SJSA1 (cell line): ENCODE measurements at regions not wholly inside any gene's neighbourhood (a gene's known extent, or its start where the extent isn't known, plus 50 kb on each side); places are given as distances from the start of the nearest gene placed in this dataset.
A peak's percentile ranks its signal among the peaks of the same experiment; 100 is the strongest.

Experiments
- DNase-seq, 2 experiments: peaks; one replicate each; pipeline ENCODE4 v3.0.0-alpha.2; 2015 to 2020; ENCODE audit warnings: low spot score in 2 of 2, low read depth in 1 of 2
- H3K27ac ChIP-seq: fragments of 250-450 bp; sonication (Bioruptor Pico); 2 replicates; pipeline ENCODE4 v1.5.1; 2020; ENCODE audit warnings: mild to moderate bottlenecking, moderate library complexity
- H3K27me3 ChIP-seq: fragments of 250-450 bp; sonication (Bioruptor Pico); replicated peaks from 2 replicates; pipeline ENCODE4 v1.5.1; 2020; ENCODE audit warnings: mild to moderate bottlenecking, moderate library complexity
- H3K36me3 ChIP-seq: fragments of 250-450 bp; sonication (Bioruptor Pico); 2 replicates; pipeline ENCODE4 v1.5.1; 2020; ENCODE audit warnings: mild to moderate bottlenecking
- H3K4me1 ChIP-seq: fragments of 250-450 bp; sonication (Bioruptor Pico); replicated peaks from 2 replicates; pipeline ENCODE4 v1.6.1; 2021; ENCODE audit warnings: mild to moderate bottlenecking
- H3K4me3 ChIP-seq: fragments of 250-450 bp; sonication (Bioruptor Pico); 2 replicates; pipeline ENCODE4 v1.5.1; 2020; ENCODE audit warnings: mild to moderate bottlenecking
- H3K9me3 ChIP-seq: fragments of 250-450 bp; sonication (Bioruptor Pico); replicated peaks from 2 replicates; pipeline ENCODE4 v1.5.1; 2020; ENCODE audit warnings: mild to moderate bottlenecking

DNA sequence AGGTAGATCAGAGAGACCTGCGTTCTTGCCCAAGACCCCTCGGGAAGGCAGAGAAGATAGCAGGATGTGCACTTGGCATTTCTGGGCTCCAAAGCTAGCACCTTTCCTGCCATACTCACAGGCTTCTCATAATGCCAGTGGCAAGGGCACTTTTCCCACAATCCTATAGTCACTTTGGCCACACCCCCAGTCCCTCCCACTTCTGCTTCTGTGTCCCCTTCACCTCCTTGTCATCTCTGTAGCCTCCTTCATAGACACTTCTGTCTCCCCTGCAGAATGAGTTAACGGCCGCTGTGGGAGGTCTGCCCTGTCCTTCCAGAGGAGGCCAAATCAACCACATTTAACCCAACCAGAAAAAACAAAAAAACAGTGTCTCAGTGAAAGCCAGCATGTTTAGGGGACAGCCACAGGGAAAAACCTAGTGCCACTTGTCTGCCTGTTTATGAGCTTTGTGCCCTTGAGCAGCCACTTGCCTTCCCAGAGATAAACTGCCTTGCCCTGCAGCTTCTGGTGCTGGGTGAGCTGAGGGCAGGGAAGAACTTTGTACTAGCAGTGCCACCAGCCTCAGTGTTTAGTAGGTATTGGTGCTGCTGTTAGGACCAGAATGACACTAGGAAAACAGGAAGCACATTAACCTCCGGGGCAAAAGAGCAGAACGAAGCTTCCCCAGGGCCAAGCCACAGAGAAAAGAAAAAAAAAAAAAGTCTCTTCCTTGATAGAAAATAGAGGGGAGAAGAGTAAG lies 193.0 kb upstream of the PWP1 start:
- Histone ChIP-seq H3K4me1 (peaks cover 18% of the 10 kb centered on the region), H3K36me3 (peaks cover 6% of the 10 kb centered on the region; the same call in 1 of the 2 replicates), H3K9me3 (peaks cover 23% of the 10 kb centered on the region), H3K4me3 (no peak overlapping the region), H3K27ac (no peak overlapping the region), H3K27me3 (no peaks in the 10 kb centered on the region)
- peak; percentile 76 to 97 for DNase-seq

DNA sequence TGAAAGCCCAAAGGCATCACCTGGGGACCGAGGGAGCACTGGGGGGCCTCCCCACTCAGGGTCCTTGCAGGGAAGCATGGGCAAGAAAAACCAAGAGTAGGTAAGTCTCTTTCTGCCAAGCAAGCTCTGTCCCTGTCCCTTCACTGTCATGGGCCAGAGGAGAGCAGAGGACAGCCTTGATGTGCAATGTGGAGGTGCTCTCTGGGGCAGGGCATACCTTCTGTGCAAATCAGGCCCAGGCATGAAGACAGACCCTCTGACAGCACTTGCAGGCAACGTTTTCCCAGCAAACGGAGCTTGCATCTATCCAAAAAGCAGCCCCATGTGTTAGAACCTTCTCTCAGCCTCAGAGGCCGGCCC lies 192.5 kb upstream of the PWP1 start:
- H3K4me1 ChIP-seq = peaks cover 18% of the 10 kb centered on the region
- DNase-seq = no peak
- peaks cover 6% of the 10 kb centered on the region; the same call in 1 of the 2 replicates for H3K36me3 ChIP-seq
- H3K27me3 ChIP-seq = no peaks in the 10 kb centered on the region
- H3K27ac ChIP-seq = no peak overlapping the region
- H3K9me3 ChIP-seq = peaks cover 26% of the 10 kb centered on the region
- no peak overlapping the region for H3K4me3 ChIP-seq

DNA sequence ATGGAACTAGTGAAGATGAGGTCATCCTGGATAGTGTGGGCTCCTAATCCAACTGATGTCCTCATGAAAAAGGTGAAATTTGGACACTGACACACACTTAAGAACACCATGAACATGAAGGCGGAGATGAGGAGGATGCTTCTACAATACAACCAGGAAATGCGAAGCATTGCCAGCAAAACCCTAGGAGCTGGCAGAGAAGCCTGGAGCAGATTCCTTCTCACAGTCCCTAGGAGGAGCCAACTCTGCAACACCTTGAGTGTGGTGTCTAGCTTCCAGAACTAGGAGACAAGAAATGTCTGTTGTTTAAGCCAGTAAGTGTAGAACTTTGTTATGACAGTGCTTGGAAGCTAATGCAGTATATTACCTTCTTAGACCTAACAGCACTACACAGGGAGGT lies 191.9 kb upstream of the PWP1 start:
- H3K9me3 ChIP-seq = peaks cover 31% of the 10 kb centered on the region
- peaks cover 18% of the 10 kb centered on the region for H3K4me1 ChIP-seq
- H3K4me3 ChIP-seq = no peak overlapping the region
- no peak overlapping the region for H3K27ac ChIP-seq
- peaks cover 6% of the 10 kb centered on the region; the same call in 1 of the 2 replicates for H3K36me3 ChIP-seq
- peak in 1 of 2 experiments; percentile 75 for DNase-seq
- H3K27me3 ChIP-seq = no peaks in the 10 kb centered on the region; the same call in 1 of the 2 replicates

DNA sequence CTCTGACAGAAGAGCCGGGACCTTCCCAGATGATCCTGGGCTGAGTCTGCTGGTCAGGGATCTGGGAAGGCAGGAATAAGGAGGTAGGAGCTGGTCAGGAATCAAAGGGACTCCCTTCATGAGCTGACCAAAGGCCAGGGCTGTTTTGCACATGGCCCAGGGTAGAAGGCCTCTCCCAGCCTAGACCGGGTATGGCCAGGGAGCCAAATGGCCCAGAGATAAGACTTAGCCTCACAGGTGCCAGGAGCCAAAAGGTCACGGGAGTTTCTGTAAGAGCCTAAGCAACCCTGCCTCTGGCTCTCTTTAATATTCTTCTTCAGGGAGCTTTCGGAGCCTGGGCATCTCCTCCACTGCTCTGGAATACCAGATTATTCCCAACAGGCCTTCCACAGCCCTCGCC lies 191.3 kb upstream of the PWP1 start:
- H3K9me3 ChIP-seq = peaks cover 32% of the 10 kb centered on the region
- peaks cover 4% of the 10 kb centered on the region; the same call in 1 of the 2 replicates for H3K27me3 ChIP-seq
- H3K4me1 ChIP-seq = peaks cover 18% of the 10 kb centered on the region
- H3K27ac ChIP-seq = no peak overlapping the region
- H3K4me3 ChIP-seq = no peak overlapping the region
- H3K36me3 ChIP-seq = peaks cover 6% of the 10 kb centered on the region; the same call in 1 of the 2 replicates
- no peak for DNase-seq

DNA sequence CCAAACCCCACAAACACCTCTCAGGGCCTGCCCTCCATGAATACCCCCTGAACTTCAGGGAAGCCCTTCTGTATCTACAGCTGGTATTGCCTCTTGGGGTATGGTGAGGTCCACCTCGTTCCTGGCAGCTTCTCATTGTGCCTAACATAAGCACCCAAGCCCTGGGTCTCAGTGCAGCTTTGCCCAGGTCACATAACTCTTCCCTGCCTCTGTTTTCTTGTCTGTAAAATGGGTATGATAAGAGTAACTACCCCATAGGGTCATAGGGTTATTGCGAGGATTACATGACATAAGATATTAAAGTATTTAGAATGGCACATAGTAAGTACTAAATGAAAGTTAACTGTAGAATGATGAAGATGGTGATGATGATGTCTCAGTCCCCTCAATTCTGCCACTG lies 190.0 kb upstream of the PWP1 start:
- H3K36me3 ChIP-seq = peaks cover 6% of the 10 kb centered on the region; the same call in 1 of the 2 replicates
- no peak overlapping the region for H3K4me3 ChIP-seq
- H3K27ac ChIP-seq = no peak overlapping the region
- DNase-seq = peak in 1 of 2 experiments; percentile 76
- H3K27me3 ChIP-seq = peaks cover 4% of the 10 kb centered on the region; the same call in 1 of the 2 replicates
- H3K9me3 ChIP-seq = peaks cover 32% of the 10 kb centered on the region
- H3K4me1 ChIP-seq = peaks cover 18% of the 10 kb centered on the region

DNA sequence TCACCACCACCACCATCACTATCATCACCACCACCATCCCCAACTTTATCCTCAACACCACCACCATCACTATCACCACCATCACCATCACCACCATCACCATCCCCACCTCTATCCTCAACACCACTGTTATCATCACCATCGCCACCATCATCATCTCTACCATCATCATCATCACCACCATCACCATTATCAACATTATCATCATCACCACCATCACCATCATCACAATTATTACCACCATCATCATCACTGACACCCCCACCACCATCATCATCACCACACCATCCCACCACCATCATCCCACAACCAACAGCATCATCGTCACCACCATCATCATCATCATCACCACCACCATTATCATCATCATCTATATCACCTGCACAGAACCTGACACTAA lies 188.4 kb upstream of the PWP1 start:
- Histone ChIP-seq H3K4me1 (peaks cover 14% of the 10 kb centered on the region), H3K36me3 (peaks cover 6% of the 10 kb centered on the region; the same call in 1 of the 2 replicates), H3K27me3 (peaks cover 8% of the 10 kb centered on the region), H3K4me3 (no peak overlapping the region), H3K9me3 (peaks cover 35% of the 10 kb centered on the region), H3K27ac (no peak overlapping the region)
- DNase-seq = peak in 1 of 2 experiments; percentile 74

DNA sequence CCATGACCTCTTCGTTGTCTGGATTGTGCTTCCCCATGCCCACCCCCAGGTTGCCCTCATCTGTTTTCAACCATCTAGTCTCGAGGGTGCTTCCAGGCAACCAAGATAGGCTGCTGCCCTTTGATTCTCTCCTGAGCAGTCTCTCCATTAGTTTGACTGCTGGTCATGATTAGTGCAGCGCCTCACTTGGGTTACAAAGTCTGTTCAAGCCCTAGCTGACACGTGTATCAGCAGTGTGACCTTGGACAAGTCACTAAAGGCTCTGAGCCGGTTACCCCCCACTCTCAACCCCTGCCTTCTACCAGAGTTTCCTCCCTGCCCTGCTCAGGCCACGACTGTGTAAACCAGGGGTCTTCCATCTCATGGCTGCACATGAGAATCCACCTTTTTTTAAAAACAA lies 185.3 kb upstream of the PWP1 start:
- Histone ChIP-seq H3K4me1 (no peaks in the 10 kb centered on the region), H3K27me3 (peaks cover 8% of the 10 kb centered on the region), H3K36me3 (peaks cover 4% of the 10 kb centered on the region; the same call in 1 of the 2 replicates), H3K9me3 (peaks cover 30% of the 10 kb centered on the region), H3K27ac (no peak overlapping the region), H3K4me3 (no peak overlapping the region)
- DNase-seq = peak in 1 of 2 experiments; percentile 90

DNA sequence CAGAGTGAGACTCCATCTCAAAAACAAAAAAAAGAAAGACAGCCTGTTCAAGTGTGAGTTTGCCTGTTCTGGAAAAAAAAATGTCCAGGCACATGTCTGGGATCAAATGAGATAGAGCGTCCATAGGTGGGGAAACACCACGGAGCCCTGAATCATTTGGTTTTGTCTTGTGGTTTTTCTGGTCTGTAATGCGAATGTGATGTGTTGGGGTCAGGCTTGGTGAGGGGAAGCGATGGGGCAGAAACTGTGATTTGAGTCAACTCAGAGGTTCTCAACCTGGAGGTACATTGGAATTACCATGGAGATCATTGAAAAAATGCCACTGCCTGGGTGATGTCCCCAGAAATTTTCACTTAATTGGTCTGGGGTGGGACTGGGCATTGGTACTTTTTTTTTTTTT lies 183.9 kb upstream of the PWP1 start:
- Histone ChIP-seq H3K27ac (no peak overlapping the region), H3K36me3 (peaks cover 4% of the 10 kb centered on the region; the same call in 1 of the 2 replicates), H3K4me3 (no peak overlapping the region), H3K9me3 (peaks cover 20% of the 10 kb centered on the region), H3K4me1 (no peaks in the 10 kb centered on the region), H3K27me3 (peaks cover 8% of the 10 kb centered on the region)
- DNase-seq = no peak

DNA sequence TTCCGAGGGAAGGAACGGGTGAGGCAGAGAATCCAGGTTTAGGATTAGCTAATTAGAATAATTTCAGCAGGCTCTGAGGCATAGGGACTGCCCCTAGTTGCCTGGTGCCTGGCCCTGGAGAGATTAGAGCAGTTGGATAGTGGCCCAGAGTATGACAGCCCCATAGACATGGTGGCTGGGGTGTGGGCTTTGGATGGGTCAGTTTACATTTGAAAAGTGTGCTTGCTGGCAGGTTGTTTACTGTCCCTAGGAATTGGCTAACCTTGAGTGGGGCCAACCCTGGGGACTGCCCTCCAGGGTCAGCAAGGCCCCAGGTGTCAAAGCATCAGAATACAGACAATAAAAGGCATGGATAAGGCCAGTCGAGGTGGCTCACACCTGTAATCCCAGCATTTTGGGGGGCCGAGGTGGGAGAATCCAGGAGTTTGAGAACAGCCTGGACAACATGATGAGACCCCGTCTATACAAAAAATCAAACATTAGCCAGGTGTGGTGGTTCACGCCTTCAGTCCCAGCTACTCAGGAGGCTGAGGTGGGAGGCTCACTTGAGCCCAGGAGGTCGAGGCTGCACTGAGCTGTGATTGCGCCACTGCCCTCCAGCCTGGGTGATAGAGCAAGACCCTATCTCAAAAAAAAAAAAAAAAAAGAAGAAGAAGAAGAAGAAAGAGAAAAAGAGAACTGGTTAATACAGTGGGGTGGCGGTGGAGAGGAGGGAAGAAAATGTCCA lies 182.3 kb upstream of the PWP1 start:
- peaks cover 8% of the 10 kb centered on the region for H3K27me3 ChIP-seq
- no peak overlapping the region for H3K4me3 ChIP-seq
- no peak overlapping the region for H3K27ac ChIP-seq

DNA sequence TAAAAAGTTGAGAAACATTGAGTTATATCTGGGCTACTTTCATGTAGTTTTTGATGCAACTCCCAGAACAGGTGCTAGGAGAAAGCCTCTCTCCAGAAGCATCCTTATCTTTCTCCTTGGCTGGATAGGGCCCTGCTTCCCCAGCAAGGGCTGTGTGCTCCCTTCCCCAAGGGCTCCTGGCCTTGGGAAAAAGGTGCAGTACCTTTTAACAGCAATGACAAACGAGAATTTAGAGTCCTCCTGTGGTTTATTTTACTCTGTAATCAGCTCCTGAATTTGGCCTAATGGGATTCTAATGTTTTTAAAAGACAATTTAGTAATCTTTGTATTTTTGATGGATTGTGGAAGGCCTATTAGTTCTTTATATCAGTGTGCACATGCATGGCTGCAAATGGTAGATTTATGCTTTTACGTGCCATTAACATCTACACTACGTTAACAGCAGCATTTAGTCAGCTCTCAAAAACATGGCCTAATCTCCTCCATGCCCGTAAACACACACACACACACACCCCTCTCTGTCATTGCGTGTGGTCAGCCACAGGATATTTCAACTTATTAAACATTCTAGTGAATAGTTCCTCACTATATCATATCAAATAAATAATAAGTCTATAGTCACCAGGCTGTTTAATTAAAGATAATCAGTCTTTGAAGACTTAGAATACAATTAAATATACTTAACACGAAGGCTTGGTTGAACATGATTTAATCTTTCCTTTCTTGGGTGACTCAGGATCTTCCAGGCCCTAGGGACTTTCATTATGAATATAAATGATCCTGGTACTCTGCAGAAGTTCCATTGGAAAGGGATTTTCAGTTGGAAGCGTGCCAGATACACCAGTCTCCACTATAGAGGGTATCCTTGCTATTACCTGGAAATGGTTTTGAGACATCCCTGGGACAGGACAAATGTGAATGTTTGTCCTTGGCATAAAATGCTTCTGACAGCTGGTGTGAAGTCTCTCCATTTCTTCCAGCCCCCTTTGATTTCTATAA lies 181.4 kb upstream of the PWP1 start:
- Histone ChIP-seq H3K36me3 (no peaks in the 10 kb centered on the region), H3K27me3 (peaks cover 5% of the 10 kb centered on the region), H3K4me1 (no peaks in the 10 kb centered on the region), H3K4me3 (no peak overlapping the region), H3K9me3 (peaks cover 4% of the 10 kb centered on the region; the same call in 1 of the 2 replicates), H3K27ac (no peak overlapping the region)
- DNase-seq = peak in 1 of 2 experiments; percentile 83

More for the DNA sequence above, 182.3 kb upstream of the PWP1 start:
- peaks cover 9% of the 10 kb centered on the region for H3K9me3 ChIP-seq
- H3K36me3 ChIP-seq = no peaks in the 10 kb centered on the region
- H3K4me1 ChIP-seq = no peaks in the 10 kb centered on the region
- DNase-seq = peak in 1 of 2 experiments; percentile 81

DNA sequence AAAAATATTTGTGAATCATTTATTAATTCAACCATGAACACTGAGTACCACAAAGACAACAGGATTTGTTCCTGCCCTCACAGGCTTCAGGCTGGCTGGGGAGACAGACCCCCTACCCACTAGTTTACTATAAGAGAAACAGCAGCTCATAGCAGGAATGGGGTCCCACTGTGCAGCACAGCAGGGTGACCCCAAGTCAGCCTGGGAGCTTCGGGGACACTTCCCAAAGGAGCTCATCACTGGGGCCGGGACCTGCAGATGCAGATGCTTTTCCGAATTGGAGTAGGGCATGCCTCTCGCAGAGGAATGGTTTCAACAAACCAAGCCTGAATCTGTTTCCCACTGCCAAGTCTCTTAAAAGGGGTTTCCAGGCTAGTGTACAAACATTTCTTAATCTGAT lies 176.2 kb upstream of the PWP1 start:
- Histone ChIP-seq H3K4me3 (no peak overlapping the region), H3K27ac (no peak overlapping the region), H3K9me3 (peaks cover 4% of the 10 kb centered on the region; the same call in 1 of the 2 replicates), H3K27me3 (no peaks in the 10 kb centered on the region; the same call in 1 of the 2 replicates), H3K4me1 (no peaks in the 10 kb centered on the region), H3K36me3 (no peaks in the 10 kb centered on the region)
- DNase-seq = peak in 1 of 2 experiments; percentile 86

DNA sequence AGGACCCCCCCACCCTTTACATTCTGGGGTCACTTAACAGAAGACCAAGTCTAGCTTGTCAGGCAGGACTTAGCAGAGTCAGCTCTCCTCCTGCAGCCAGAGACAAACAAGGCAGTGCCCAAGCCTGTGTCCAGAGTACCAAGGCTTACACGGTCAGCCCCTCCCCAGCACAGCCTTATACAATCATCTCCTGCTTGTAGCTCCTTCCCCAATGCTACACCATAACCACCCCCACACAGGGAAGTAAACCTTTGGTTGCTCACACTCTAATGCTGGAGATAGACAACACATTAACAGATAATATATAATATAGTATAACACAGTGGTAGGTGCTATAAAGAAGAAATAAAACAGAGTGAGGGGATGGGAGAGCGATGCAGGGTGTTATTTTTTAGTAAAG lies 175.4 kb upstream of the PWP1 start:
- peak in 1 of 2 experiments; percentile 83 for DNase-seq
- H3K27me3 ChIP-seq = no peaks in the 10 kb centered on the region; the same call in 1 of the 2 replicates
- H3K27ac ChIP-seq = no peak overlapping the region
- H3K4me1 ChIP-seq = peaks cover 5% of the 10 kb centered on the region
- no peak overlapping the region for H3K4me3 ChIP-seq
- peaks cover 4% of the 10 kb centered on the region; the same call in 1 of the 2 replicates for H3K9me3 ChIP-seq
- no peaks in the 10 kb centered on the region for H3K36me3 ChIP-seq

DNA sequence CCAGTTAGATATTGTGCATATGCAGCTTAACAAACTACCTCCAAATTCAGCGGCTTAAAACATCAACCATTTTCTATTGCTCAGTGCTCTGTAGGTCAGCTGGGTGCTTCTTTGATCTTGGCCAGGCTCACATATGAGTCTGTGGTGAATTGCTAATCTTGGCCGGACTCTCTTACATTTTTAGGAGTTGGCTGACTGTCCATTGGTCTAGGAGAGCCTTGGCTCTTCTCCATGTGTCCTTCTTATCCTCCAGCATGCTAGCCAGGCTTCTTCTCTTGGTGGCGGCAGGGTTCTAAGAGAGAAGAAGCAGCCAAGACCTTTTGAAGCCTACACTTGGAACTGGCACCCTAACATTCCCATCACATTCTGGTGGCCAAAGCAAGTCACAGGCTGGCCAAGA lies 174.3 kb upstream of the PWP1 start:
- Histone ChIP-seq H3K27ac (no peak overlapping the region), H3K27me3 (no peaks in the 10 kb centered on the region; the same call in 1 of the 2 replicates), H3K4me1 (peaks cover 12% of the 10 kb centered on the region), H3K9me3 (peaks cover 4% of the 10 kb centered on the region; the same call in 1 of the 2 replicates), H3K4me3 (no peak overlapping the region), H3K36me3 (no peaks in the 10 kb centered on the region)
- peak in 1 of 2 experiments; percentile 67 for DNase-seq
